Activated naive CD4-positive, alpha-beta T cell treated with anti-CD3 and anti-CD28 coated beads, Interleukin-2, amount 50 U/mL, for 24 hours (primary cell): ENCODE measurements at regions not wholly inside any gene's neighbourhood (a gene's known extent, or its start where the extent isn't known, plus 50 kb on each side); places are given as distances from the start of the nearest gene placed in this dataset.

ENCODE experiments used
- H3K27ac Mint-ChIP-seq: one replicate; pipeline ENCODE4 v1.8.0; 2021; ENCODE audit warnings: mild to moderate bottlenecking, mixed read lengths
- H3K27me3 Mint-ChIP-seq: one replicate; pipeline ENCODE4 v1.8.0; 2021; ENCODE audit warnings: mixed read lengths
- H3K36me3 Mint-ChIP-seq: one replicate; pipeline ENCODE4 v1.8.0; 2021; ENCODE audit warnings: mixed read lengths
- H3K4me1 Mint-ChIP-seq: one replicate; pipeline ENCODE4 v1.8.0; 2021; ENCODE audit warnings: mixed read lengths
- H3K4me3 Mint-ChIP-seq: one replicate; pipeline ENCODE4 v1.8.0; 2021; ENCODE audit warnings: mild to moderate bottlenecking, mixed read lengths
- H3K9me3 Mint-ChIP-seq: one replicate; pipeline ENCODE4 v1.8.0; 2021; ENCODE audit warnings: mixed read lengths

GRCh38 chr18:40017021-40017420, 1938.0 kb upstream of the PIK3C3 start:
- H3K9me3 Mint-ChIP-seq = peaks cover 5% of the 10 kb centered on the region
- no peak overlapping the region for H3K4me3 Mint-ChIP-seq
- no peaks in the 10 kb centered on the region for H3K27me3 Mint-ChIP-seq
- H3K36me3 Mint-ChIP-seq = no peaks in the 10 kb centered on the region
- H3K27ac Mint-ChIP-seq = no peak overlapping the region
- no peaks in the 10 kb centered on the region for H3K4me1 Mint-ChIP-seq

GRCh38 chr18:40016405-40016804, 1938.6 kb upstream of the PIK3C3 start:
- no peak overlapping the region for H3K27ac Mint-ChIP-seq
- H3K4me3 Mint-ChIP-seq = no peak overlapping the region
- no peaks in the 10 kb centered on the region for H3K36me3 Mint-ChIP-seq
- H3K4me1 Mint-ChIP-seq = no peaks in the 10 kb centered on the region
- H3K9me3 Mint-ChIP-seq = peaks cover 5% of the 10 kb centered on the region
- no peaks in the 10 kb centered on the region for H3K27me3 Mint-ChIP-seq

GRCh38 chr18:40013001-40013609, 1941.9 kb upstream of the PIK3C3 start:
- Mint-ChIP-seq H3K4me1 (no peaks in the 10 kb centered on the region), H3K4me3 (no peak overlapping the region), H3K9me3 (no peaks in the 10 kb centered on the region), H3K27me3 (no peaks in the 10 kb centered on the region), H3K27ac (no peak overlapping the region), H3K36me3 (no peaks in the 10 kb centered on the region)

- H3K27ac Mint-ChIP-seq = no peak overlapping the region
- no peaks in the 10 kb centered on the region for H3K4me1 Mint-ChIP-seq
- H3K9me3 Mint-ChIP-seq = no peaks in the 10 kb centered on the region
- no peaks in the 10 kb centered on the region for H3K27me3 Mint-ChIP-seq
- no peak overlapping the region for H3K4me3 Mint-ChIP-seq
- H3K36me3 Mint-ChIP-seq = no peaks in the 10 kb centered on the region
These were observed 1943.8 kb upstream of the PIK3C3 start for GRCh38 chr18:40011201-40011600.

GRCh38 chr18:40006634-40007033, 1948.4 kb upstream of the PIK3C3 start:
- peaks cover 8% of the 10 kb centered on the region for H3K9me3 Mint-ChIP-seq
- no peak overlapping the region for H3K4me3 Mint-ChIP-seq
- H3K27me3 Mint-ChIP-seq = no peaks in the 10 kb centered on the region
- no peak overlapping the region for H3K27ac Mint-ChIP-seq
- H3K4me1 Mint-ChIP-seq = no peaks in the 10 kb centered on the region
- no peaks in the 10 kb centered on the region for H3K36me3 Mint-ChIP-seq

- Mint-ChIP-seq H3K27ac (no peak overlapping the region), H3K4me3 (no peak overlapping the region), H3K27me3 (no peaks in the 10 kb centered on the region), H3K36me3 (no peaks in the 10 kb centered on the region), H3K9me3 (peaks cover 8% of the 10 kb centered on the region), H3K4me1 (no peaks in the 10 kb centered on the region)
These were observed 1950.8 kb upstream of the PIK3C3 start for GRCh38 chr18:40004246-40004645.

GRCh38 chr18:39998317-39998716, 1956.7 kb upstream of the PIK3C3 start:
- Mint-ChIP-seq H3K27me3 (no peaks in the 10 kb centered on the region), H3K27ac (no peak overlapping the region), H3K36me3 (no peaks in the 10 kb centered on the region), H3K4me3 (no peak overlapping the region), H3K4me1 (no peaks in the 10 kb centered on the region), H3K9me3 (peaks cover 8% of the 10 kb centered on the region)

GRCh38 chr18:39994498-39994897, 1960.5 kb upstream of the PIK3C3 start:
- no peaks in the 10 kb centered on the region for H3K4me1 Mint-ChIP-seq
- no peak overlapping the region for H3K4me3 Mint-ChIP-seq
- H3K9me3 Mint-ChIP-seq = peaks cover 3% of the 10 kb centered on the region
- H3K27me3 Mint-ChIP-seq = no peaks in the 10 kb centered on the region
- no peaks in the 10 kb centered on the region for H3K36me3 Mint-ChIP-seq
- H3K27ac Mint-ChIP-seq = no peak overlapping the region

- no peaks in the 10 kb centered on the region for H3K4me1 Mint-ChIP-seq
- H3K9me3 Mint-ChIP-seq = peaks cover 5% of the 10 kb centered on the region
- H3K36me3 Mint-ChIP-seq = no peaks in the 10 kb centered on the region
- no peaks in the 10 kb centered on the region for H3K27me3 Mint-ChIP-seq
- no peak overlapping the region for H3K4me3 Mint-ChIP-seq
- no peak overlapping the region for H3K27ac Mint-ChIP-seq
These were observed 1963.3 kb upstream of the PIK3C3 start for GRCh38 chr18:39991696-39992265.

GRCh38 chr18:39990540-39990939, 1964.5 kb upstream of the PIK3C3 start:
- H3K9me3 Mint-ChIP-seq = peaks cover 5% of the 10 kb centered on the region
- H3K36me3 Mint-ChIP-seq = no peaks in the 10 kb centered on the region
- no peaks in the 10 kb centered on the region for H3K4me1 Mint-ChIP-seq
- H3K27me3 Mint-ChIP-seq = no peaks in the 10 kb centered on the region
- H3K27ac Mint-ChIP-seq = no peak overlapping the region
- H3K4me3 Mint-ChIP-seq = no peak overlapping the region

GRCh38 chr18:39976771-39977170, 1978.3 kb upstream of the PIK3C3 start:
- no peaks in the 10 kb centered on the region for H3K4me1 Mint-ChIP-seq
- no peaks in the 10 kb centered on the region for H3K9me3 Mint-ChIP-seq
- no peak overlapping the region for H3K4me3 Mint-ChIP-seq
- H3K36me3 Mint-ChIP-seq = no peaks in the 10 kb centered on the region
- no peaks in the 10 kb centered on the region for H3K27me3 Mint-ChIP-seq
- H3K27ac Mint-ChIP-seq = no peak overlapping the region

GRCh38 chr18:39972521-39972920, 1982.5 kb upstream of the PIK3C3 start:
- Mint-ChIP-seq H3K4me3 (no peak overlapping the region), H3K36me3 (no peaks in the 10 kb centered on the region), H3K27me3 (no peaks in the 10 kb centered on the region), H3K4me1 (no peaks in the 10 kb centered on the region), H3K27ac (no peak overlapping the region), H3K9me3 (no peaks in the 10 kb centered on the region)

- Mint-ChIP-seq H3K36me3 (no peaks in the 10 kb centered on the region), H3K4me3 (no peak overlapping the region), H3K27me3 (no peaks in the 10 kb centered on the region), H3K27ac (no peak overlapping the region), H3K9me3 (peaks cover 5% of the 10 kb centered on the region), H3K4me1 (no peaks in the 10 kb centered on the region)
These were observed 1985.1 kb upstream of the PIK3C3 start for GRCh38 chr18:39969803-39970494.

GRCh38 chr18:39966275-39966674, 1988.8 kb upstream of the PIK3C3 start:
- Mint-ChIP-seq H3K27me3 (no peaks in the 10 kb centered on the region), H3K9me3 (peaks cover 5% of the 10 kb centered on the region)

GRCh38 chr18:39962546-39962945, 1992.5 kb upstream of the PIK3C3 start:
- Mint-ChIP-seq H3K9me3 (peaks cover 5% of the 10 kb centered on the region), H3K4me3 (no peak overlapping the region), H3K27me3 (no peaks in the 10 kb centered on the region), H3K36me3 (no peaks in the 10 kb centered on the region), H3K27ac (no peak overlapping the region), H3K4me1 (no peaks in the 10 kb centered on the region)

More at GRCh38 chr18:39966275-39966674, 1988.8 kb upstream of the PIK3C3 start:
- Mint-ChIP-seq H3K4me1 (no peaks in the 10 kb centered on the region), H3K4me3 (no peak overlapping the region), H3K36me3 (no peaks in the 10 kb centered on the region), H3K27ac (no peak overlapping the region)

- Mint-ChIP-seq H3K4me3 (no peak overlapping the region), H3K27me3 (no peaks in the 10 kb centered on the region), H3K9me3 (peaks cover 13% of the 10 kb centered on the region), H3K27ac (no peak overlapping the region), H3K36me3 (no peaks in the 10 kb centered on the region), H3K4me1 (no peaks in the 10 kb centered on the region)
These were observed 1994.5 kb upstream of the PIK3C3 start for GRCh38 chr18:39960550-39960949.
